Prostate gland (tissue), 2 donors: ENCODE measurements at regions not wholly inside any gene's neighbourhood (a gene's known extent, or its start where the extent isn't known, plus 50 kb on each side); places are given as distances from the start of the nearest gene placed in this dataset.

ENCODE experiments used
- POLR2A ChIP-seq: fragments of 450-650 bp; IDR thresholded peaks from one replicate; pipeline ENCODE4 v1.6.1; 2016; ENCODE audit warnings: antibody characterized with exemption, mild to moderate bottlenecking
- POLR2AphosphoS5 ChIP-seq: sonication (generic); formaldehyde crosslinking; IDR thresholded peaks from one replicate; pipeline ENCODE4 v1.6.1; 2017; ENCODE audit warnings: antibody characterized with exemption
- TF ChIP-seq, protein P1 (sequence below), 4 experiments: fragments of 200-600 bp in 2 of 4; fragments of 450-650 bp in 2 of 4; sonication (generic) in 2 of 4; IDR thresholded peaks; 1 replicate in 3 of 4; 2 replicates in 1 of 4; pipeline ENCODE4 v1.5.1; 2016 to 2019; ENCODE audit warnings: antibody characterized with exemption in 4 of 4, mild to moderate bottlenecking in 2 of 4, moderate library complexity in 2 of 4

GRCh38 chr3:72496051-72496670 lies 352.1 kb downstream of the SHQ1 start:
- TF ChIP-seq POLR2AphosphoS5: no peak
- TF ChIP-seq, protein P1, sequence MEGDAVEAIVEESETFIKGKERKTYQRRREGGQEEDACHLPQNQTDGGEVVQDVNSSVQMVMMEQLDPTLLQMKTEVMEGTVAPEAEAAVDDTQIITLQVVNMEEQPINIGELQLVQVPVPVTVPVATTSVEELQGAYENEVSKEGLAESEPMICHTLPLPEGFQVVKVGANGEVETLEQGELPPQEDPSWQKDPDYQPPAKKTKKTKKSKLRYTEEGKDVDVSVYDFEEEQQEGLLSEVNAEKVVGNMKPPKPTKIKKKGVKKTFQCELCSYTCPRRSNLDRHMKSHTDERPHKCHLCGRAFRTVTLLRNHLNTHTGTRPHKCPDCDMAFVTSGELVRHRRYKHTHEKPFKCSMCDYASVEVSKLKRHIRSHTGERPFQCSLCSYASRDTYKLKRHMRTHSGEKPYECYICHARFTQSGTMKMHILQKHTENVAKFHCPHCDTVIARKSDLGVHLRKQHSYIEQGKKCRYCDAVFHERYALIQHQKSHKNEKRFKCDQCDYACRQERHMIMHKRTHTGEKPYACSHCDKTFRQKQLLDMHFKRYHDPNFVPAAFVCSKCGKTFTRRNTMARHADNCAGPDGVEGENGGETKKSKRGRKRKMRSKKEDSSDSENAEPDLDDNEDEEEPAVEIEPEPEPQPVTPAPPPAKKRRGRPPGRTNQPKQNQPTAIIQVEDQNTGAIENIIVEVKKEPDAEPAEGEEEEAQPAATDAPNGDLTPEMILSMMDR (IDR thresholded peaks at IDR 0.05): no peak
- no peak for TF ChIP-seq POLR2A
